Fibroblast of skin of abdomen (primary cell): ENCODE measurements at regions not wholly inside any gene's neighbourhood (a gene's known extent, or its start where the extent isn't known, plus 50 kb on each side); places are given as distances from the start of the nearest gene placed in this dataset.

ENCODE experiments used
- DNase-seq: peaks from one replicate; pipeline ENCODE4 v3.0.0-alpha.2; 2013

GRCh38 chr4:107314156-107314555, 278.0 kb upstream of the DKK2 start:
- DNase-seq = no peak

DNA sequence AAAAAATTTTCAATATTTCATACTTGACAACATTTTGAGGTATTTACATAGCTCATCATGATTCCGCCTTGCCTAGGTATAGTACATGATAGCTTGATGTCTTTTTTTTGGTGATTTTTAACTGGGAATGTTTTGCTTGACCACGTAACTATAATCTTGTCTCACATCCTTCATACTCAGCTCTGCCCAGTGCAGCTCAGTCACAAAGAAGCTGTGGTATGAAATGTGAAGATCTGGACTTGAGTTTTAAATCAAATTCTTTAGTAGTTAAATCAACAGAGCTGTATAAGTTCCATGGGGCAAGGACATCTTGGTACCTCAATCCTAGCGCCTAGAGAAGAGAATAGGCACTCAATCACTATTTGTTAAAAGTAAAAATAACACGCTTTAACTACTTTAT, 276.3 kb upstream of the DKK2 start:
- peak; percentile 35 for DNase-seq

- no peak for DNase-seq
Measured at GRCh38 chr4:107304699-107305286, 268.7 kb upstream of the DKK2 start.

- DNase-seq = peak; percentile 46
Measured at GRCh38 chr4:107299646-107300045, 263.5 kb upstream of the DKK2 start.

DNA sequence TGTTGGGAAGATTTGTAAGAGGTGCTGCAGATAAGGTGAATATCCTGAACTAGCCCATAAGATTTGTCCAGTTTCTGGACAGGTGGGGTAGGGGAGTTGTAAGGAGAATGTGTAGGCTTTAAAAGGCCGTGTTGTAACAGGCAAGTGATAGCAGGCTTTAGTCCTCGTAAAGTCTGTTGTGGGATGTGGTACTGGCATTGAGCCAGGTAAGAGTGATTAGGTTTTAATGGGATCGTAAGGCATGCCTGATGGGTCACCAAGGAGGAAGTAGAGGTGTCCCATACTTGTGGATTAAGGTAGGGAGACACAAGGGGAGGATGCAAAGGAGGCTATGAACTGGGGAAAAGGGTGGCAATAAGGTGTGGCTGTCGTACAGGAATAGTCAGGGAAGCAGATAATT, 256.9 kb upstream of the DKK2 start:
- DNase-seq = no peak

DNA sequence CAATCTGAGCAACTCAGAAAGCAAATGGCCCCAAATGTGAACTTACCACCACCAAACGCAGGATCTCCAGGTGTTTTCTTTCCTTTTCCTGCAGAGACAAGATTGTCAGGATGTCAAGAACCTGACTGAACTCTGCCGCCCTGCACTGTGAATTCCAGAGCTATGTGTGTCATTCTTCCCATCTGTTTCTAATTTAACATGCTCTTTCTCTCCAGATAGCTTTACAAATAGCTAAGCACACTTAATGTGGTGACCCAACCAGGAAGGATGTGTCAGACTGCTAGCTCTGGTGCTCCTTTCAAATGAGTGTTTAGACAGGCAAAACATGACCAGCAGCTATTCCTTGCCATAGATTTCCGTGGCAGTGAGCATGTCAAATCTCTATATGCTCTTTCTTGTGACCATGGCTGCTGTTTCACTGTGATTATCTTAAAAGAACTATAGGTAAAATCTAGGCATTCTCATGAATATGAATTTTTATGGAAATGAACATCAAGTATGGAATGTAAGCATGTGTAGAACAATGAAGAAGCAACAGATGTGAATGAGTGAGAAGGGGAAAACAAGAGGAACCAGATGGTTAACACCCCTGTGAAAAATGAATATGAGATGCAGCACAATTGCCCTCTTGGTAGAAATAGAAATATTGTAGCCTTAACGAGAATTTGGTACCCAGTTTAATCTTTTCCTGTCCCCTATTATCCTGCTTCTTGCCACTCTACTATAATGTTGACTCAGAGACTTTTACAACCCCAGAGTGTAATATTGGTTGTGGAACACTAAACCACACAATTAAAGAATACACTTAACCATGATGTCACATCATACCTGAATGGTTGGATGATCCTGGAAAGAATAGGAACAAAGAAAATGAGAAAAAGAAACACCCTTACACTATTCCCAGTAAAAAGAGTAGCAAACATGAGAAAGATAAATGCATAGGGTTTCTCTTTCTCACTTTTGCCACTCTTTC, 247.8 kb upstream of the DKK2 start:
- peak; percentile 98 for DNase-seq

- DNase-seq = peak; percentile 66
Measured at GRCh38 chr4:107279733-107280132, 243.6 kb upstream of the DKK2 start.

GRCh38 chr4:107278791-107279483, 242.8 kb upstream of the DKK2 start:
- peak; percentile 42 for DNase-seq

- DNase-seq = no peak
Measured at GRCh38 chr4:107276052-107276451, 239.9 kb upstream of the DKK2 start.

DNA sequence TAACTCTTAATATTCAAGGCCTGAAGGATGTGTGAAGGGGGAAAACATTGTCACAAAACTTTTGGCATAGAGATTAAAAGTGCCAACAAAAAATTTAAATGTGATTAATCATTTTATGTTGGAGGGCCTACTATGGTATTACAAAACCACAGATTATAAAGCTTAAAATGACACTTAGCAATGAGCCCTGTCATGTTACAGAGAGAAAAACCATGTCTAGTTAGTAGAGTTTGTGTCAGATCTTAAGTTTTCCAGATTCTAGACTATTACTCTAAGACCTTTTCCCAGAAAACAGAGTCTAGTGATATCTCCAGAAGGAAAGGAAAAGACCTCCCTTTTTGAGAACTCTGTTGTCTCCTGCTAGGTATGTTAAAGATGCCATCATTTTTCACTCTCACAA, 239.1 kb upstream of the DKK2 start:
- no peak for DNase-seq

DNA sequence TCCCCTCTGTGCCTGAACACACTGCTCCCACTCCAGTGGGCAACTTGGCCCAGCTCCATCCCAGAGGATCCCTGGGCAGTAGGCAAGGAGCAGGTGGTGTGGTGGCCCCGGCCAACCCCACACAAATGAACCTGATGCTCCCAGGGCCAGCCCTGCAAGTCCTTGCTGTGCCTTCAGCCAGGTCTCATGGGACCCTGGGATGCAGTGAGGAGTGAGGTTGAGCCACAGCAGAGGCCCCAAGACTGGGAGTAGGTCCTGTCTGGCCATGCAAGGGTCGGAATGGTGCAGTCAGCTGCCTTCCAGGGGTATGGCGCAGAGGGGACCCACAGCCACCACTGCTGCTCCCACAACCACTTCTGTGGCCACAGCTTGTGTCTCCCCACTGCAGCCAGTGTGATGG, 234.5 kb upstream of the DKK2 start:
- no peak for DNase-seq

GRCh38 chr4:107269175-107269574, 233.1 kb upstream of the DKK2 start:
- no peak for DNase-seq

DNA sequence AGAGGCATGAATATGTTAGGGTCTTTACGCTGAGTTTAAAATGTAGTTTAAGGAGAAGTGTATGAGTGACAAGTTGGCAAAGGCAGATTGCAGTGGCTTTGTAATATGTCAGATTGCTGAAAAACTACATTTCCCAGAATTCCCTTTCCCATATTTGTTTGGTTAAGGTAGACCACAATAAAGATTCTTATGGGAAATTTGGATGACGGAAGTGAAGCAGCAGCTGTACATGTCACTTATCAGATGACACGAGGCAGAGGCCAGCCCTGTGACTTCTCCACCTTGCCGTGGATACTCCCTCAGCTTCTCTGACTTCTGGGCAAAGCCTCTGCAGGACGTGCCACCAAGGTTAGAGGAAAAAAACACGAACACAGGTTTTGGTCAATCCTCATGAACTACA, 229.7 kb upstream of the DKK2 start:
- DNase-seq = no peak

- peak; percentile 49 for DNase-seq
Measured at GRCh38 chr4:107261241-107261874, 225.2 kb upstream of the DKK2 start.

DNA sequence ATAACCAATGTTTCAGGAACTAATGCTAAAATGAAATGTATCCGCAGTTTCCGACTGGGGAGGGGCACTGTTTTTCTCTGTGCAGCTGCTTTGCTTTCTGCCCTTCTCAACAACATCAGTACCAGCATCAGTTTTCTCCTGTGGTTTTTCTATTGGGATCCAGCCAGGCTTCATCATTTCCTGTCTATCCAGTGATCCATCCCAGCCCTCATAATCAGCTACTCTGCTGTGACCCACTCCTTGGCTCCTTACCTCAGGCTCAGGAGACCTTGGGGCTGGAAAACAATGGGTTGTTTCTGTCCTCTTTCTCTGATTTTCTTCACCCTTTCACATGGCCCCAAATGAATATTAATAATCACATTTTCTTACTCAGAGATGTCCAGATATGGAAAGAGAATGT, 222.2 kb upstream of the DKK2 start:
- DNase-seq = peak; percentile 78

DNA sequence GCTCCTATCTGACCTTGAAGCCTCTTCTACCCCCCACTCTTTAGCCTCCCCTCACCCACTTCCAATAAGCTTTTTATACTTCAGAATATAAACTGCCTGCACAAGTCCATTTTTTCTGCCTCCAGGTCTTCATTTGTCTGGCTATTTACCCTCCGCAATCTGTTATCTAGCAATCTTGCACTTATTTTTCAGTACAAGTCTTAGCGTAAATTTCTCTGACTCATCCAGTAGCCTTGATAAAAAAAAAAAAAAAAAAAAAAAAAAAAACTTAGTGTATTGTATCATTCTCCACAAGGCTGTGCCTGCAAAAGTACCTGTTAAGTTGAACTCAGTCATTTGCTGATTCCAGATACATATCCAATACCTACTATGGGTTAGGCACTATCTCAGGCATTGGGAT, 219.5 kb upstream of the DKK2 start:
- DNase-seq = no peak

- no peak for DNase-seq
Measured at GRCh38 chr4:107255114-107255513, 219.0 kb upstream of the DKK2 start.

DNA sequence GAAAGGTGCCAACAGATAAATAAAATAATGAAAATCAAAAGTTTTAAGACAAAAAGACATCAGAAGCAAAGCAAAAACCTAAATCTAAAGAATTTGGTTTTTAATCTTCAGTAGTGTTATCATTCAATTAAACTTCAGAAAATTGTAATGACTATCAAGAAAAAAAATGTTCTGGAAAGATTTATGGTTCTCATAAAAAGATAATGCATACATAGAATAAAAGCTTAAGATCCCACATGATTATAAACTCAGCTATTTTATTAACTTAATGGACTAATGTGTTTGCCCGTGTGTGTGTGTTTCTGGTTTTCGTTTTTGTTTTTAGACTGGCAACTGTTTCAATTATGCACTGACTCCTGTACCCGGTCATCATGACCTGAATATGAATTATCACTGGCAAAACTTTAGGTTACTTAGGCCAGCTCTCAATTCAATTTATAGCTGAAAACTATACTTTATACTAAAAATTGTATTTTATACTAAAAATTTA, 217.5 kb upstream of the DKK2 start:
- no peak for DNase-seq

DNA sequence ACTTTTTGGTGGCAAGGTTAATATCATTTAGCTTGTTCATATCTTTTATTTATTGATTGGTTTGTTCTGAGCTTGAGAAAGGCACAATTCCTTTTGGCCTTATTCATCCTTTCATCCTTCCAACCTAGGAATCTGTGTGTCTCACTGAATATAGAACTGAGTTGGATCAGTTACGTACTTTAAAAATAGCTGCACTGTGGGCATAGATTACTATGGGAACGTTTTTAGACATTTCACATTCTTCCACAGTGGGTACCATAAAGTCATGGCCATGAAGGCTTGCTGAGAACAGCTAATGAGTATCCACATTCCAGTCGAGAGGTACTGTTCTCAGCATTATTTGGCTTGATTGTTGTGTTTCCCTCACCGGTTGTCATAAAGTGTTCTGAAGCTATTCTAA, 217.0 kb upstream of the DKK2 start:
- no peak for DNase-seq

DNA sequence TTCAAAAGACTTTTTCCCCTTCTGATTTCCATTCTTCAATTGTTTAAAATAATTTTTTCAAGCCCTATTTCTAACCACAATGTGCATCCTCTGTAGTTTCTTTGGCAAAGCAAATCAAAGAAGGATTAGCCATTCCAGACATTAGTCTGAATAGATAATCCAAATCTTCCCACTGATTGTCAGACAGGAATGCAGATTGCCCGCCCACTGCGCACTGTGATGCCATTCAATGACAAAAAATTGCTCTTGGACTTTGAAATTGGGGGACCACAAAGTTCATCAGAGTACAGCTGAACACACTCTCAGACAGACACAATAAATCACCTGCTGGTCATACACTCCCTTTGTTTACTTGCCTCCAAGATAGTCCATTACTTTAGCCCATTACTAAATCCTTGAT, 216.5 kb upstream of the DKK2 start:
- peak; percentile 34 for DNase-seq

DNA sequence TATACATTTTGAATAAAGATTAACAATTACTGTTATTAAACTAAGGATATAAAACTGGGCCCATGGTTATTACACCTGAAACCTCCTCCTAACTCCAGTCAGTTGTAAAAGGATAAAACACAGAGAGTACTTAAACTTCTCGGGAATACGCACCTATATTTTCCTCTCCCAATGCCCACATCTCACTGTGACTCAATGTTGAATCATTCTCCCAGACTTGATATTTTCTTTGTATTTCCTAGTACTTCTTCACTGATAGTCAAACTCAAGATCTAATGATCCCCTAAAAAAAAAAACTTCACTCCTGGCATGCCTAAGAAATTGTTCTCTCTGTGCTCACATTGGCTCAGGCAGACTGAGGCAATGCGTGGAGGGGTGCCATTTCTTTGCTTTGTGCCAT, 212.5 kb upstream of the DKK2 start:
- no peak for DNase-seq

- DNase-seq = peak; percentile 24
Measured at GRCh38 chr4:107247738-107248137, 211.6 kb upstream of the DKK2 start.

DNA sequence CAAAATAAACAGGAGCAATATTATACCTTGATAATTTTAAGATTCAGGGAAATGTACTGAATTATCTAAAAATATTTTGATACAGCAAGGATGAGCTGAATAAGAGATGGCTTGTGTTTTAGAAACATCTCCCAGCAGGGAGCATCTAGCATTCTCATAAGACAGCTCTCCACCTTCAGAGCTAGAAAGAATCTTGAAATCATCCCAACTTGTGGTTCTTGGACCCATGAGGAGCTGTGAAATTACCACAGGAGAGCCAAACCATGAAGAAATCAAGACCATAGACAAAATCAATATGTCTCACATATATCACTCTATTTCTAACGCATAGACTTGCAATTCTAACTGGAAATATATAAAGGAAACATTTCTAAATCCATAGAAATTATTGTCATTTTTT, 210.6 kb upstream of the DKK2 start:
- no peak for DNase-seq
